Fibroblast of lung (primary cell): ENCODE measurements at regions not wholly inside any gene's neighbourhood (a gene's known extent, or its start where the extent isn't known, plus 50 kb on each side); places are given as distances from the start of the nearest gene placed in this dataset.

Experiments used
- DNase-seq, 2 donors: peaks; one replicate each; pipeline versions ENCODE4 v3.0.0 to v3.0.0-alpha.2; 2010; ENCODE audit warnings: low read depth in 2 of 2
- H2AFZ ChIP-seq: 2 replicates; pipeline ENCODE4 v1.5.1; 2012; ENCODE audit warnings: low read length, control low read depth, inconsistent platforms
- H3K27ac ChIP-seq: 2 replicates; pipeline ENCODE4 v1.5.1; 2011; ENCODE audit warnings: low read length, control low read depth; ENCODE audit not compliant: insufficient read depth
- H3K27me3 ChIP-seq: 2 replicates; pipeline ENCODE4 v1.5.1; 2011; ENCODE audit warnings: mild to moderate bottlenecking, low read length; ENCODE audit not compliant: control insufficient read depth, insufficient read depth
- H3K36me3 ChIP-seq: 2 replicates; pipeline ENCODE4 v1.5.1; 2011; ENCODE audit warnings: low read length; ENCODE audit not compliant: control insufficient read depth, insufficient read depth
- H3K4me1 ChIP-seq: 2 replicates; pipeline ENCODE4 v1.5.1; 2011; ENCODE audit warnings: low read length; ENCODE audit not compliant: control insufficient read depth, insufficient read depth; ENCODE audit errors: extremely low read depth
- H3K4me2 ChIP-seq: 2 replicates; pipeline ENCODE4 v1.5.1; 2011; ENCODE audit warnings: low read length, control low read depth; ENCODE audit not compliant: insufficient read depth; ENCODE audit errors: extremely low read depth
- H3K4me3 ChIP-seq, 4 experiments: fragments of 200-600 bp in 1 of 4; sonication (generic) in 1 of 4; replicated peaks in 1 of 4; 2 replicates each; pipeline ENCODE4 v1.5.1; 2011 to 2016; ENCODE audit warnings: low read length in 4 of 4, low read depth in 3 of 4, mild to moderate bottlenecking in 3 of 4, control low read depth in 2 of 4, inconsistent platforms in 1 of 4, mixed read lengths in 1 of 4; ENCODE audit not compliant: insufficient read depth in 1 of 4; ENCODE audit errors: control extremely low read depth in 1 of 4
- H3K79me2 ChIP-seq: 2 replicates; pipeline ENCODE4 v1.5.1; 2012; ENCODE audit warnings: mild to moderate bottlenecking, low read length, inconsistent platforms; ENCODE audit not compliant: control insufficient read depth, insufficient read depth
- H3K9ac ChIP-seq: 2 replicates; pipeline ENCODE4 v1.5.1; 2011; ENCODE audit warnings: mild to moderate bottlenecking, low read length, control low read depth; ENCODE audit not compliant: insufficient read depth
- H3K9me3 ChIP-seq: 2 replicates; pipeline ENCODE4 v1.5.1; 2012; ENCODE audit warnings: low read depth, low read length; ENCODE audit not compliant: control insufficient read depth, insufficient read depth
- H4K20me1 ChIP-seq: 2 replicates; pipeline ENCODE4 v1.5.1; 2011; ENCODE audit warnings: low read length; ENCODE audit not compliant: control insufficient read depth, insufficient read depth; ENCODE audit errors: extremely low read depth
- CTCF ChIP-seq, 2 donors: IDR thresholded peaks in 1 of 2; conservative IDR thresholded peaks in 1 of 2; 1 replicate in 1 of 2; 2 replicates in 1 of 2; pipeline ENCODE4 v1.5.1; 2011 to 2012; ENCODE audit warnings: low read length in 2 of 2, control low read depth in 1 of 2, inconsistent platforms in 1 of 2, low read depth in 1 of 2, mild to moderate bottlenecking in 1 of 2
- EZH2 ChIP-seq: IDR thresholded peaks from 2 replicates; pipeline ENCODE4 v1.5.1; 2012; ENCODE audit warnings: low read length, control low read depth, mild to moderate bottlenecking; ENCODE audit errors: missing control alignments

DNA sequence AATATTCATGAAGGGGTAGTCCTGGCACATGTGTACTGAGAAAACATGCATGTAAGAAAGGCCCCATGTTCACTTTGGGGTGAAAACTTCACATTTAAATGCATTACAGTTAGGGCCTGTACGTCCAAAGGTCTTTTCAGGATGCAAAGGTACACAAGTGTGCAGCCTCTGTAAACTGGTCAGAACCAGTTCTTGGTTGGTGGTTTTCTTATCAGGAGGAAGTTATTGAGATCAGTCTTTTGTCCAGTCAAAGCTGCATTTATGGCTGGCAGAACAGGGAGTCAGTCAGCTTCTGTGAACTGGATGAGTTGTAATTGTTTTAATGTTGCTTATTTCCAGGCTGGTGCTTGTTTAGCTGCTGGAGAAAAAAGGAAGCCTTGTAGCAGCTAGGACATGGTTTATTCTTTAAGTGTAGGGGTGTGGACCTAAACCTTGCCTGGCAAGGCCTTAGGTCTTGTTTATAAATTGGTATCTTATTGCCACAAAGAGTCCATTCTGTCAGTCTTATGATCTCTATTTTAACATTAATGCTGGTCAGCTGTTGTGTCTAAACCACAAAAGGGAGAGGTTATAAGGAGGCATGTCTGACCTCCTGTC is 1906.6 kb upstream of the TENM3 start:
- no peaks in the 10 kb centered on the region for H3K79me2 ChIP-seq
- no peak overlapping the region for H3K9ac ChIP-seq
- no peaks in the 10 kb centered on the region for H3K4me1 ChIP-seq
- H3K27ac ChIP-seq: no peak overlapping the region
- H3K9me3 ChIP-seq: no peaks in the 10 kb centered on the region
- TF ChIP-seq EZH2: no peak
- no peak for TF ChIP-seq CTCF (conservative IDR thresholded peaks at IDR 0.05 in 1 of 2, IDR thresholded peaks at IDR 0.05 in 1 of 2; ENCODE audit: low read depth in 1 of 2, low read length in 2 of 2)
- H3K36me3 ChIP-seq: no peaks in the 10 kb centered on the region
- no peaks in the 10 kb centered on the region for H4K20me1 ChIP-seq
- DNase-seq: no peak
- H3K27me3 ChIP-seq: no peaks in the 10 kb centered on the region
- H3K4me3 ChIP-seq: no peak overlapping the region
- H2AFZ ChIP-seq: no peak overlapping the region
- no peak overlapping the region for H3K4me2 ChIP-seq

DNA sequence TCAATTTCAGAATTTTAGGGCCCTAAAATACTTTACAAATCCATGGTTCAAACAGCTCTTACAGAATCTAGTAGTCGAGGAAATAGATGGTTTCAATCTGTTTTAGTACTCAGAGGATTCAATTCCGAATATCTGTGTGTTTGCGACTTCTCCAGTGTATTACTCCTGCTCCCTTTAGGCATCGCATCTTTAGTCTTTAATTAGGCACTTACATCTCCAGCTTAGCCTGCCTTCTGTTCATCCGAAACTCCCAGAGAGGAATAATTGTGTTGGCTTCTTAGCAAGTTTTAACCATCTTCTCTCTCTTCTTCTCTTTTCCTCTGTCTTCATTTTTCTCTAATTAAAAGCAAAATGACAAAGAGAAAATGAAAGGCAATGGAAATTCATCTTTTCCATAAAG is 1901.3 kb upstream of the TENM3 start:
- Histone ChIP-seq H3K36me3 (no peaks in the 10 kb centered on the region), H3K4me1 (no peaks in the 10 kb centered on the region), H3K9me3 (no peaks in the 10 kb centered on the region), H3K4me2 (no peak overlapping the region), H4K20me1 (no peaks in the 10 kb centered on the region), H3K79me2 (no peaks in the 10 kb centered on the region), H2AFZ (no peak overlapping the region), H3K27ac (no peak overlapping the region), H3K27me3 (no peaks in the 10 kb centered on the region), H3K4me3 (no peak overlapping the region), H3K9ac (no peak overlapping the region)
- no peak for TF ChIP-seq EZH2
- no peak for TF ChIP-seq CTCF (conservative IDR thresholded peaks at IDR 0.05 in 1 of 2, IDR thresholded peaks at IDR 0.05 in 1 of 2; ENCODE audit: low read depth in 1 of 2, low read length in 2 of 2)
- no peak for DNase-seq

DNA sequence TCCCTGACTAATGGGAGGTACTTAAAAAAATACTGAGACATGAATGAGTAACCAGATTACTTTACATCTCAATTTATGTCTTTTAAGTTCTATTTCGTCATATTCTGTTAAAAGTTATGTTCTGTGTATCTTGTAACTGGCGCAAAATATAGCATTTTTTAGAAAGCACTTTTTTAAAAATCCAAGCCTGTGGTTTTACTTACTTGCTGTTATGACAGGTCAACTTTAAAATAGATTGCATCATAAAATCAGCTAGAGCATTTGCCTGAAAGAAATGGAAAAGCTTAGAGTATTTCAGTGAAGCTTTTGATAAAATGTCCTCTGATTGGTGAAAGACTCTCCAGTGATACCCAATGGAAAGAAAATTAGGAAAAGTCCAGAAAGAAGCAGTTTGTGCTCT is 1892.3 kb upstream of the TENM3 start:
- TF ChIP-seq CTCF (conservative IDR thresholded peaks at IDR 0.05 in 1 of 2, IDR thresholded peaks at IDR 0.05 in 1 of 2; ENCODE audit: low read depth in 1 of 2, low read length in 2 of 2) (no peak), EZH2 (no peak)
- Histone ChIP-seq H4K20me1 (no peaks in the 10 kb centered on the region), H2AFZ (no peak overlapping the region), H3K4me1 (no peaks in the 10 kb centered on the region), H3K36me3 (no peaks in the 10 kb centered on the region), H3K27ac (no peak overlapping the region), H3K27me3 (no peaks in the 10 kb centered on the region), H3K4me2 (no peak overlapping the region), H3K79me2 (no peaks in the 10 kb centered on the region), H3K9me3 (no peaks in the 10 kb centered on the region), H3K4me3 (no peak overlapping the region), H3K9ac (no peak overlapping the region)
- peak in 1 of 2 donors; percentile 62 for DNase-seq
